KMS-11 (cell line): ENCODE measurements at regions not wholly inside any gene's neighbourhood (a gene's known extent, or its start where the extent isn't known, plus 50 kb on each side); places are given as distances from the start of the nearest gene placed in this dataset.
"Not testable (repeated sequence)": the region's sequence is repeated elsewhere in the genome, so short reads cannot be mapped to it uniquely, and the experiment has no call there.

Source experiments
- H2AFZ ChIP-seq: fragments of 200-600 bp; sonication (generic); 2 replicates; pipeline ENCODE4 v1.6.1; 2016; ENCODE audit warnings: antibody characterized with exemption, mixed run types, low read depth
- H3K27ac ChIP-seq: fragments of 200-600 bp; sonication (generic); 2 replicates; pipeline ENCODE4 v1.6.1; 2016; ENCODE audit warnings: mild to moderate bottlenecking, mixed run types
- H3K27me3 ChIP-seq: fragments of 200-600 bp; sonication (generic); 2 replicates; pipeline ENCODE4 v1.6.1; 2017; ENCODE audit warnings: mild to moderate bottlenecking, low read depth, mixed run types, moderate library complexity; ENCODE audit not compliant: insufficient read depth
- H3K36me3 ChIP-seq: fragments of 200-600 bp; sonication (generic); 2 replicates; pipeline ENCODE4 v1.6.1; 2017; ENCODE audit warnings: mild to moderate bottlenecking, mixed run types; ENCODE audit not compliant: insufficient read depth
- H3K4me1 ChIP-seq: fragments of 200-600 bp; sonication (generic); 2 replicates; pipeline ENCODE4 v1.6.1; 2016; ENCODE audit warnings: mild to moderate bottlenecking, low read depth, mixed run types; ENCODE audit not compliant: poor library complexity, severe bottlenecking
- H3K4me2 ChIP-seq: fragments of 200-600 bp; sonication (generic); 2 replicates; pipeline ENCODE4 v1.7.0; 2016; ENCODE audit warnings: mild to moderate bottlenecking, mixed run types
- H3K4me3 ChIP-seq: fragments of 200-600 bp; sonication (generic); IDR thresholded peaks from 2 replicates; pipeline ENCODE4 v1.6.1; 2017; ENCODE audit warnings: low read depth, low read length, mixed read lengths; ENCODE audit not compliant: insufficient read depth
- H3K79me2 ChIP-seq: fragments of 200-600 bp; sonication (generic); 2 replicates; pipeline ENCODE4 v1.6.1; 2016; ENCODE audit warnings: low read depth, mixed run types; ENCODE audit not compliant: insufficient read depth
- H3K9ac ChIP-seq: fragments of 200-600 bp; sonication (generic); 2 replicates; pipeline ENCODE4 v1.6.1; 2016; ENCODE audit warnings: mild to moderate bottlenecking, mixed run types
- H4K20me1 ChIP-seq: fragments of 200-600 bp; sonication (generic); 2 replicates; pipeline ENCODE4 v1.6.1; 2016; ENCODE audit warnings: mild to moderate bottlenecking, mixed run types; ENCODE audit not compliant: insufficient read depth
- TF ChIP-seq, protein P1 (sequence below): fragments of 200-600 bp; sonication (generic); conservative IDR thresholded peaks from 2 replicates; pipeline ENCODE4 v1.6.1; 2017; ENCODE audit warnings: low read depth, mild to moderate bottlenecking, antibody characterized with exemption, low read length, moderate library complexity, mixed read lengths

DNA sequence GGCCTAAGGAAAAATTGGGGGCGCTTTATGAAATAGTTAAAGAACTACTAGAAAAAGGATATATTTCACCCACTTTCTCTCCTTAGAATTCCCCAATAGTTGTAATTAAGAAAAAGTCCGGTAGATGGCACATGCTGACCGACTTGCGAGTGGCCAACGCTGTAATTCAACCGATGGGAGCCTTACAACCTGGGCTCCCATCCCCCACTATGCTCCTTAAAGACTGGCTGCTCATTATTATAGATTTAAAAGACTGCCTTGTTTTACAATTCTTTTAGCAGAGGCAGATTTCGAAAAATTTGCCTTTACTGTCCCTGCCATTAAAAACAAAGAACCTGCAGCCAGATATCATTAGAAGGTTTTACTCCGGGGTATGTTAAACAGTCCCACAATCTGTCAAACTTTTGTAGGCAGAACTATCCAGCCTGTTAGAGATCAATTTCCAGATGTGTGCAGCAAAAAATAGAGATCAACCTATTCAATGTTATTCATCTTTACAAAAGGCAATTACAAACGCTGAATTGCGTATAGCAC, 58.5 kb upstream of the PRSS16 start:
- H3K27ac ChIP-seq = peak overlapping the region; percentile 26; the same call in 1 of the 2 replicates
- H3K36me3 ChIP-seq = no peaks in the 10 kb centered on the region
- no peaks in the 10 kb centered on the region for H3K79me2 ChIP-seq
- peak overlapping the region; percentile 81 for H3K4me2 ChIP-seq
- peak overlapping the region; percentile 52 for H3K4me3 ChIP-seq
- H3K9ac ChIP-seq = peak overlapping the region; percentile 37; the same call in 1 of the 2 replicates
- TF ChIP-seq, protein P1, sequence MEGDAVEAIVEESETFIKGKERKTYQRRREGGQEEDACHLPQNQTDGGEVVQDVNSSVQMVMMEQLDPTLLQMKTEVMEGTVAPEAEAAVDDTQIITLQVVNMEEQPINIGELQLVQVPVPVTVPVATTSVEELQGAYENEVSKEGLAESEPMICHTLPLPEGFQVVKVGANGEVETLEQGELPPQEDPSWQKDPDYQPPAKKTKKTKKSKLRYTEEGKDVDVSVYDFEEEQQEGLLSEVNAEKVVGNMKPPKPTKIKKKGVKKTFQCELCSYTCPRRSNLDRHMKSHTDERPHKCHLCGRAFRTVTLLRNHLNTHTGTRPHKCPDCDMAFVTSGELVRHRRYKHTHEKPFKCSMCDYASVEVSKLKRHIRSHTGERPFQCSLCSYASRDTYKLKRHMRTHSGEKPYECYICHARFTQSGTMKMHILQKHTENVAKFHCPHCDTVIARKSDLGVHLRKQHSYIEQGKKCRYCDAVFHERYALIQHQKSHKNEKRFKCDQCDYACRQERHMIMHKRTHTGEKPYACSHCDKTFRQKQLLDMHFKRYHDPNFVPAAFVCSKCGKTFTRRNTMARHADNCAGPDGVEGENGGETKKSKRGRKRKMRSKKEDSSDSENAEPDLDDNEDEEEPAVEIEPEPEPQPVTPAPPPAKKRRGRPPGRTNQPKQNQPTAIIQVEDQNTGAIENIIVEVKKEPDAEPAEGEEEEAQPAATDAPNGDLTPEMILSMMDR = peak; percentile 89
- H3K27me3 ChIP-seq = no peaks in the 10 kb centered on the region
- no peaks in the 10 kb centered on the region for H4K20me1 ChIP-seq
- peak overlapping the region; percentile 93 for H2AFZ ChIP-seq
- H3K4me1 ChIP-seq = peaks cover 4% of the 10 kb centered on the region

DNA sequence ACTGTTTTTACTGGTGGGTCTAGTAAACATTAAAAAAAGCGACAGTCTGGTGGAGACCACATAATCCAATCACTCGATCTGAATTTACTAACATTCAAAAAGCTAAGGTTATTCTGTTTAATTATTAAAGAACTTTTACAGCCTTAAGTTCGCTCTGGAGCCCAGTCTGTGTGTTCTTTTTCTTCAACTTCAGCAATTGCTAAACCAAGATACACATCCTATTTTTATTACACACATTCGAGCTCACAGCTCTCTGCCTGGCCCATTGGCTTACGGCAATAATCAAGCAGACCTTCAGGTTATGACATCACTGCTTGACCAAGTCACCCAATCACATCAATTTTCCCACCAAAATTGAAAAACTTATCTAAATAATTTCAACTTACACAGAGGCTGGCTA, 57.4 kb upstream of the PRSS16 start:
- Histone ChIP-seq H3K4me1 (peaks cover 4% of the 10 kb centered on the region), H2AFZ (no peak overlapping the region), H3K27me3 (no peaks in the 10 kb centered on the region), H3K4me3 (no peak overlapping the region), H3K9ac (no peak overlapping the region), H3K4me2 (no peak overlapping the region), H3K27ac (no peak overlapping the region), H3K36me3 (no peaks in the 10 kb centered on the region), H3K79me2 (no peaks in the 10 kb centered on the region), H4K20me1 (no peaks in the 10 kb centered on the region)
- TF ChIP-seq, protein P1 = no peak

DNA sequence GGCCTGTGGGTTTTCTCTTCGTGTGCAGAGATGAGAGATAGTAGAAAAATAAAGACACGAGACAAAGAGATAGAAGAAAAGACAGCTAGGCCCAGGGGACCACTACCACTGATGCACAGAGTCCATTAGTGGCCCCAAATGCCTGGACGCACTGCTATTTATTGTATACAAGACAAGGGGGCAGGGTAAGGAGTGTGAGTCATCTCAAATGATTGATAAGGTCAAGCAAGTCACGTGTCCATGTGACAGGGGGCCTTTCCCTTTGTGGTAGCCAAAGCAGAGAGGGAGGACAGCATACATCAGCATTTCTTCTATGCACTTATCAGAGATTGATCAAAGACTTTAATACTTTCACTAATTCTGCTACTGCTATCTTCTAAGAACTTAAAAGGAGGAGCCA, 53.0 kb upstream of the PRSS16 start:
- H3K4me3 ChIP-seq, H3K27me3 ChIP-seq, H3K79me2 ChIP-seq, H2AFZ ChIP-seq, H3K27ac ChIP-seq, H3K9ac ChIP-seq, H3K4me2 ChIP-seq, H4K20me1 ChIP-seq, H3K36me3 ChIP-seq, H3K4me1 ChIP-seq: not testable (repeated sequence)

DNA sequence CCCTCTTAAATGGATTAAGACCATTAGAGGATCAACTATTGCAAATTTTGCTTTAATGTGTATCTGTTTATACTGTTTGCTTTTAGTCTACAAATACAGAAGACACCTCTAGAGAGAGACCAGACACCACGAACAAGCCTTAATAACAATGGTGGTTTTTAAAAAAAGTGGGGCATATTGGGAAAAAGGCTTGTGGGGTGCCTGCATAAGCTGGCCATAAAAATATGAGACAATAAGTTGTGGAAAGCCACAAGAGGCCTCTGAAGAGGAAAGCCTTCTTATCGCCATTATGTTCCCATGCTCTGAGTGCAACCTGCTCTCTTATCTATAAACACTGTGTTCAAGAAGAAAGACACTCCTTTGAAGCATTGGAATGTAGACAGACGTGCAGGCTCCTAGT, 52.0 kb upstream of the PRSS16 start:
- not testable (repeated sequence) for H2AFZ ChIP-seq, H3K27me3 ChIP-seq, H3K4me3 ChIP-seq, H3K79me2 ChIP-seq, H3K9ac ChIP-seq, H4K20me1 ChIP-seq, H3K4me1 ChIP-seq, H3K27ac ChIP-seq, H3K4me2 ChIP-seq, H3K36me3 ChIP-seq
